ENCODE measurements at regions not wholly inside any gene's neighbourhood (a gene's known extent, or its start where the extent isn't known, plus 50 kb on each side); places are given as distances from the start of the nearest gene placed in this dataset.

DNA sequence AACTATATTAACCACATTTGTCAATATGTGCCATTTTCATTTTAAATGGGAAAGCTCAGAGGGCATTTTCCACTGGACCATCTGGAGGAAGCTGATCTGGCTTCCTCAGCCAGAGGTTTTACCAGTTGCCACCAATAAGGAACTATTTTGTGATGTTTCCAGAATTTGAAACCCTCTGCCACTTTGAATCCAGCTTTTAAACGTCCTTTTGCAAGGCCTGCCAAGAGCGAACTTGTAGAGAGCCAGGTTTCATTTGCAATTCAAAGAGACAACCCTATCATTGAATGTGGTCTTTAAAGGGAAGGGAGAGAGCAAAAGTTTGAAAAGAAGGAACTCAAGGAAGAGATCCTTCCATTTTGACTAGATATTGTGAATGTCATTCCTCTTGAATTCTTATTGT is 123.3 kb upstream of the CHL1 start:
- H2AFZ ChIP-seq (ENCODE audit: insufficient read depth, low read depth, low read length, poor library complexity, severe bottlenecking) = no peak overlapping the region
- H3K36me3 ChIP-seq (replicated peaks in 1 of 2; ENCODE audit: control insufficient read depth in 1 of 2, insufficient read depth in 2 of 2, low read length in 2 of 2) = no peaks in the 10 kb centered on the region
- no peaks in the 10 kb centered on the region for H3K27me3 ChIP-seq (ENCODE audit: control insufficient read depth in 2 of 2, insufficient read depth in 2 of 2, low read length in 2 of 2)
- 40% methylated on average over 1 of the region's 2 CpGs for WGBS (ENCODE audit: insufficient coverage)
- H3K9me3 Mint-ChIP-seq = peaks cover 0 to 5% (median 3%) of the 10 kb centered on the region in 7 donors
- no peak overlapping the region for H3K4me3 Mint-ChIP-seq
- H3K4me1 ChIP-seq (ENCODE audit: control insufficient read depth in 1 of 2, insufficient read depth in 2 of 2, low read length in 2 of 2) = no peaks in the 10 kb centered on the region
- H4K20me1 ChIP-seq (ENCODE audit: insufficient read depth, low read length) = no peaks in the 10 kb centered on the region
- H3K79me2 ChIP-seq (ENCODE audit: insufficient read depth, low read length) = no peaks in the 10 kb centered on the region
- H3K4me1 Mint-ChIP-seq = no peaks in the 10 kb centered on the region
- DNase-seq = no peak
- no peak overlapping the region for H3K9ac ChIP-seq (ENCODE audit: insufficient read depth, low read length, poor library complexity, severe bottlenecking)
- H3K9me3 ChIP-seq (replicated peaks in 1 of 2; ENCODE audit: control insufficient read depth in 1 of 2, insufficient read depth in 1 of 2, low read length in 2 of 2) = no peaks in the 10 kb centered on the region
- H3K4me3 ChIP-seq (replicated peaks in 1 of 3; ENCODE audit: low read depth in 2 of 3, low read length in 3 of 3) = no peak overlapping the region
- TF ChIP-seq, protein P1, sequence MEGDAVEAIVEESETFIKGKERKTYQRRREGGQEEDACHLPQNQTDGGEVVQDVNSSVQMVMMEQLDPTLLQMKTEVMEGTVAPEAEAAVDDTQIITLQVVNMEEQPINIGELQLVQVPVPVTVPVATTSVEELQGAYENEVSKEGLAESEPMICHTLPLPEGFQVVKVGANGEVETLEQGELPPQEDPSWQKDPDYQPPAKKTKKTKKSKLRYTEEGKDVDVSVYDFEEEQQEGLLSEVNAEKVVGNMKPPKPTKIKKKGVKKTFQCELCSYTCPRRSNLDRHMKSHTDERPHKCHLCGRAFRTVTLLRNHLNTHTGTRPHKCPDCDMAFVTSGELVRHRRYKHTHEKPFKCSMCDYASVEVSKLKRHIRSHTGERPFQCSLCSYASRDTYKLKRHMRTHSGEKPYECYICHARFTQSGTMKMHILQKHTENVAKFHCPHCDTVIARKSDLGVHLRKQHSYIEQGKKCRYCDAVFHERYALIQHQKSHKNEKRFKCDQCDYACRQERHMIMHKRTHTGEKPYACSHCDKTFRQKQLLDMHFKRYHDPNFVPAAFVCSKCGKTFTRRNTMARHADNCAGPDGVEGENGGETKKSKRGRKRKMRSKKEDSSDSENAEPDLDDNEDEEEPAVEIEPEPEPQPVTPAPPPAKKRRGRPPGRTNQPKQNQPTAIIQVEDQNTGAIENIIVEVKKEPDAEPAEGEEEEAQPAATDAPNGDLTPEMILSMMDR (IDR thresholded peaks at IDR 0.05) = no peak
- H3K27ac Mint-ChIP-seq = no peak overlapping the region
- intact Hi-C loops (cut with micrococcal nuclease) = no loop called here
- no peaks in the 10 kb centered on the region for H3K27me3 Mint-ChIP-seq (ENCODE audit: low read depth in 3 of 3)
- H3K36me3 Mint-ChIP-seq = no peaks in the 10 kb centered on the region
- no peak overlapping the region for H3K4me2 ChIP-seq (replicated peaks; ENCODE audit: extremely low read depth, low read length, poor library complexity, severe bottlenecking)
- no peak overlapping the region for H3K27ac ChIP-seq (ENCODE audit: low read depth in 1 of 2, low read length in 2 of 2)

DNA sequence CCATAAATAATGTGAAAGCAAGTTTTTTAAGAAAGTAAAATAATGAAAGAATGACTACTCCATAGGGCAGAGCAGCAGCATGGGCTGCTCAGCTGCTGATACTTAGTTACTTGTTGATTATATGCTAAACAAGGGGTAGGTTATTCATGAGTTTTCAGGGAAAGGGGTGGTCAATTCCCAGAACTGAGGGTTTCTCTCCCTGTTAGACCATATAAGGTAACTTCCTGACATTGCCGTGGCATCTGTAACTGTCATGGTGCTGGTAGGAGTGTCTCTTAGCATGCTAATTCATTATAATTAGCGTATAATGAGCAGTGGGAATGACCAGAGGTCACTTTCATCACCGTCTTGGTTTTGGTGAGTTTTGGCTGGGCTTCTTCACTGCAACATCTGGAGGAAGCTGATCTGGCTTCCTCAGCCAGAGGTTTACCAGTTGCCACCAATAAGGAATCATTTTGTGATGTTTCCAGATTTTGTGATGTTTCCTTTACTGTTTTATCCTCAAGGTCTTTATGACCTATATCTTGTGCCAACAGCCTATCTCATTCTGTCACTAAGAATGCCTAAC is 121.8 kb upstream of the CHL1 start:
- H3K9me3 ChIP-seq (replicated peaks in 1 of 2; ENCODE audit: control insufficient read depth in 1 of 2, insufficient read depth in 1 of 2, low read length in 2 of 2) = no peaks in the 10 kb centered on the region
- no peak overlapping the region for H3K4me3 ChIP-seq (replicated peaks in 1 of 3; ENCODE audit: low read depth in 2 of 3, low read length in 3 of 3)
- intact Hi-C loops (cut with micrococcal nuclease) = no loop called here
- H3K27me3 ChIP-seq (ENCODE audit: control insufficient read depth in 2 of 2, insufficient read depth in 2 of 2, low read length in 2 of 2) = no peaks in the 10 kb centered on the region
- no peak overlapping the region for H3K9ac ChIP-seq (ENCODE audit: insufficient read depth, low read length, poor library complexity, severe bottlenecking)
- Mint-ChIP-seq H3K36me3 (no peaks in the 10 kb centered on the region), H3K9me3 (peaks cover 0 to 5% (median 3%) of the 10 kb centered on the region in 7 donors), H3K4me3 (no peak overlapping the region), H3K27ac (no peak overlapping the region), H3K27me3 (ENCODE audit: low read depth in 3 of 3) (no peaks in the 10 kb centered on the region), H3K4me1 (no peaks in the 10 kb centered on the region)
- H2AFZ ChIP-seq (ENCODE audit: insufficient read depth, low read depth, low read length, poor library complexity, severe bottlenecking) = no peak overlapping the region
- no peak for DNase-seq
- 80% methylated on average over 1 of the region's 3 CpGs for WGBS (ENCODE audit: insufficient coverage)
- no peak overlapping the region for H3K4me2 ChIP-seq (replicated peaks; ENCODE audit: extremely low read depth, low read length, poor library complexity, severe bottlenecking)
- H3K27ac ChIP-seq (ENCODE audit: low read depth in 1 of 2, low read length in 2 of 2) = no peak overlapping the region
- TF ChIP-seq, protein P1 (IDR thresholded peaks at IDR 0.05) = no peak
- H3K79me2 ChIP-seq (ENCODE audit: insufficient read depth, low read length) = no peaks in the 10 kb centered on the region
- no peaks in the 10 kb centered on the region for H3K36me3 ChIP-seq (replicated peaks in 1 of 2; ENCODE audit: control insufficient read depth in 1 of 2, insufficient read depth in 2 of 2, low read length in 2 of 2)
- H4K20me1 ChIP-seq (ENCODE audit: insufficient read depth, low read length) = no peaks in the 10 kb centered on the region
- no peaks in the 10 kb centered on the region for H3K4me1 ChIP-seq (ENCODE audit: control insufficient read depth in 1 of 2, insufficient read depth in 2 of 2, low read length in 2 of 2)
